ENCODE measurements at regions not wholly inside any gene's neighbourhood (a gene's known extent, or its start where the extent isn't known, plus 50 kb on each side); places are given as distances from the start of the nearest gene placed in this dataset.

DNA sequence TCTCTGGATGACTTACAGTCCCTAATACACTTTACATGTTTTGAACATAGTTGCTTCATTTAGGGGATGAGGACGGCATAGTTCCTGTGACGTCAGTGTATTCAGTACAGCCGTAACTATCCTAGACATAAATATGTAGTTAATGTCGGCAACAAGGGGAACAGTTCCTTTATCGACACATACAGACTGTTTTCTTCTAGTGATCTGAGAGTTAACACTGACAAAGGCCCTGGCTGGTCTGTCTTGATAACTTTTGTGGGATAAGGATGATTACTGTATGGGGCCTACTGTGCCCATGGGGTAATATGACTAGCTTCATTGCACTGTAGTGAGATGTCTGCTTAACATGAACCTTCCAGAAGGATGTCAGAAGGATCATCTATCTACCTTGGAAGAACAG, 131.2 kb downstream of the ZNF518B start:
- TF ChIP-seq CTCF (IDR thresholded peaks at IDR 0.05 in 8 of 11, conservative IDR thresholded peaks at IDR 0.05 in 3 of 11) (no peak), POLR2A (IDR thresholded peaks at IDR 0.05) (no peak), POLR2AphosphoS5 (IDR thresholded peaks at IDR 0.05) (no peak)

All from spleen (tissue), 7 donors.